ENCODE measurements at regions not wholly inside any gene's neighbourhood (a gene's known extent, or its start where the extent isn't known, plus 50 kb on each side); places are given as distances from the start of the nearest gene placed in this dataset.
A peak's percentile ranks its signal among the peaks of the same experiment; 100 is the strongest.
"Not testable (repeated sequence)": the region's sequence is repeated elsewhere in the genome, so short reads cannot be mapped to it uniquely, and the experiment has no call there.

DNA sequence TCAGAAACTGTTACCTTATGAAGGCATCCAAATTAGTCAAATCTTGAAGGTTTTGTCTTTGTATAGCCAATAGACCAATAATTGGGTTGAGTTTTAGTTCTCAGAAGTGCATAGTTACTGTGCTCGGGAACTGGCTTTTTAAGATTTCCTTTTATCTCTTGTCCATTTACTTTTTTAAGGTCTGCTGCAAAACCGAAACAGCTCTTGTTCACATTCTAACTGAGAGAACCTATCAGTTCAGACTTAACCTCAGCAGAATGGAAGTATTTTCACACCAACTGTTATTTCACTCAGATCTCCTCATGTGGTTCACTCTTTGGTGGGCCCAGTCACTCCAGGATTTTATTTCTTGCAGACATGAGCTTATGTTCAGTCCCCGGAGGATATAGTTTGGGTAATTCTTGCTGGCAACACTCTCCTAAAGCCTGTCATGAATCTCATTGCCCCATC is 55.5 kb downstream of the TPBG start:
- no peak for DNase-seq

DNA sequence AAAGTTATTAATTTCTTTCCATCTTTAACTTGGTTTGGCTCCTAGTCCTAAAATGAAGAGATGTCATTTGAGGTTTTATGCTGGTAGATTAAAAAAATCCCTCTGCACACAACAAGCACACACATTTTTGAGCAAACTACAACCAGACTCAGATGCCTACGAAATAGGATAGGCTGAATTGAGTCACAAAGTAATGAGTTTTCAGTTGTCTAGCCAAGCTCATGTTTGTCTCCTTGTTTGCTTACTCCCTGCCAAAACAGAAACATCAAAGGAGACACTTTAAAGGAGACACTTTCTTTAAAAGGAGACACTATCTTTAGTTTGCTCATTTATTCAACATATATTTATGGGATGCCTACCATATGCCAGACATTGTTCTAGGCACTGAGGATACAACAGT is 56.2 kb downstream of the TPBG start:
- no peak for DNase-seq

GRCh38 chr6:82430611-82431010 is 67.0 kb downstream of the TPBG start:
- DNase-seq: no peak

GRCh38 chr6:82436740-82437139 is 73.1 kb downstream of the TPBG start:
- no peak for DNase-seq

GRCh38 chr6:82437701-82438100 is 74.1 kb downstream of the TPBG start:
- no peak for DNase-seq

- DNase-seq: no peak
These were observed 77.6 kb downstream of the TPBG start for GRCh38 chr6:82441047-82441855.

- no peak for DNase-seq
These were observed 78.6 kb downstream of the TPBG start for GRCh38 chr6:82442061-82442719.

GRCh38 chr6:82458147-82458546 is 94.5 kb downstream of the TPBG start:
- DNase-seq: no peak

DNA sequence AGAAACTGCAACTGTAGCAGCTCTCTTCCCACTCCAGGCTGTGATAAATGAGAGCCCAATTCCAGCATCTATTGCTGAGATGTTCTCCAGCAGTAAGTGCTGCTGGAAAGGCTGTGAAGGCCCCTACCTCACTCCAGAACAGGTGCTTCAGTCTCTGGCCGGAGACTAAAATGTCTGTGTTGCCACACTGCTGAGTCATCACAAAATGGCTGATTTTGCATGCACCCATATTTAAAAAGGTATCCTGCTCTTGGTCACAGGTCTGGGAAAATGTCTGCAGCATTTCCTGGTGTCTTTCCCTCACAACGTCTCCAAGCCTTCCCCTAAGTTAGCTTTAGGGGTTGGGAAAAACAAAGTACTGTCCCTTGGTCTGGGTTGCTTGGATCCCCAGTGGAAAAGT is 95.1 kb downstream of the TPBG start:
- no peak for DNase-seq

- DNase-seq: no peak
These were observed 97.9 kb downstream of the TPBG start for GRCh38 chr6:82461536-82461935.

DNA sequence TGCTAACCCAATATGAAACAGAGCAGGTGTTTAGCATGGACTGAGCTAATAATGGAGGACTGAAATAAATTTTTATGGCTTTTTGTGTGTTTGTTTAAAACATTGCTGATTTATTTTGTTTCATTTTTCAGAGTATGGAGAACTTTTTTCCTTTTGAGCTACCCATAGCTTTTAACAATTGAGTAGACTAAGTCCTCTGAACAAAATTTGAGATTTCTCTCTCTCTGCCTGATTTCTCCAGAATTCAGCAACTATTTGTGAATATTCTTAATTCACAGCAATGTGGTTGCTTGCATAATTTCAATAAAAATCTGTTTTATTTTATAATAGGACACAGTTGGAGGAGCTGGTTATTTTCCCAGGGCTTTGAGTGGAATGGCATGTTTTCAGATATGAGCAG is 103.7 kb downstream of the TPBG start:
- DNase-seq: no peak

GRCh38 chr6:82470123-82470522 is 106.5 kb downstream of the TPBG start:
- not testable (repeated sequence) for DNase-seq

- not testable (repeated sequence) for DNase-seq
These were observed 111.5 kb downstream of the TPBG start for GRCh38 chr6:82475106-82475505.

DNA sequence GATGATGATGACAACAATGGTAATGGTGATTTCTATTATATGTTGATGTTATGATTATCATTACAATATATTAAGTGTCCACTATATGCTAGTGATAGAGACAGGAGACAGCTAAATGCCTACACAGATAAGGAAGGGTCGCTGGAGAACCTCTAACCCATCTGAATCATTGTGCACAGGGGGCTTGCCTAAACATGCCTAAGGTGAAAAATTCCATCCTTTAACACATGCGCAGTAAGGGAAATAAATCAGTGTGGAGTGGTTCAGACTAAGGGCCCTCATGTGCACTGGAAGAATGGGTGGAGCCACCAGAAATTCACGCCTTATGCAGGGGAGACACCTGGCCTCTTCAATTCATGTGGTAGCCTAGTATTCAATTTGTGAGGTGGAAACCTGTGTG is 120.4 kb downstream of the TPBG start:
- no peak for DNase-seq

DNA sequence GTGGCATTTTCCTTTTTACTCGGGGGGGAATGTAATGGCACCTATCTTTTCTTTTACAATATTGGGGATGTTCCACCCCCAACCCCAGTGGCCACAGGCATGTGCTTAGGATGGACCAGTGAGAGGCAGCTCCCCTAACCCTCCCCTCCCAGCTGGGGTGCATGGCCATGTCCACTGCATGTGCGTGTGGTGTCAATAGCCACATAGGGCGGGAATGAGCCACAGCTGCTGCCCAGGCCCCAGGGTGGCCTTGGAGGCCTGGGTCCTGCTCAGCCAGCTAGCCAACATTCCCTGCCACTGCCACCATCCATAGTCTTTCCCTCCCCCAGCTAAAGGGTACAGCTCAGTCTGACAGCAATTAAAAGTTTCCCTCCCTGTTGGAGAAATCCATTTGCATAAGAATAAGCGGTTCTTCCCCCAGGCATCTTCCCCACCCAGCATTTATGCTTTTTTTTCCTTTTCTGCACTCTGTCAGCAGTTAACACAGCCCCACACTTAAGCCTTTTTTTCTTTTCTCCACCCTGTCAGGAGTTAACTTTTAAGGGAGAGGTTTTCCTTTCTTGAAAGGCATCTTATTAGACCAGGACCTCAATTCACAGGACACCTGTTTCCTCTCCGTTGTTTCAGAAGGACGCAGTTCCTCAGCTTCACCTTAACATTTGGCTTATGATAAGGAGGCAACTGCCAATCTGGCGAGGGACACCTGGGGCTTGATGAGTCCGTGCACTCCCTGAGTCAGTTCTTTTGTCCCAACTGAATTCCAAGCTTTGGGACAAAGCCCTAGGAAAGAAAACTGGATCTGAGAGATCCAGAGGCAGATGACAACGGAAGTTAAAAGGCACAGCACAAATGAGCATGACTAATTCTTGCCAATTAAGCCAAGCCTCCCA is 121.4 kb downstream of the TPBG start:
- no peak for DNase-seq

DNA sequence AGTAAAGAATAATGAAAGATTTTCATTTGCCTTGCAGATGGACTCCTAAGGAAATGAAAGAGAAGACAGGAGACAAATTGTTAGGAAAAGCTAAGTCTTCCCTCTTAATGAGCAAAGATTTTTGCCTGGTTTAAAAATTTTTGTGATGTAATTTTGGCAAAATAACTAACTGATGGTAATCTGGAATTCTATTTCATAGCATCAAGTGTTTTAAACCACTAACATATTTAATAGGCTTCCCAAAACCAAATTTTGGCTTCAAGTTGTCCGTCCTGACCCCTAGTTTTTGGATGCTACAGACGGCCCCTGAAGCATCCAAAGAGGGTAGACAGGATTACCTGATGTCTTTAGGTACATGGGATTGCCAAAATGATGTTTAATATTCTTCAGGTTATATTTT is 124.3 kb downstream of the TPBG start:
- DNase-seq: no peak

DNA sequence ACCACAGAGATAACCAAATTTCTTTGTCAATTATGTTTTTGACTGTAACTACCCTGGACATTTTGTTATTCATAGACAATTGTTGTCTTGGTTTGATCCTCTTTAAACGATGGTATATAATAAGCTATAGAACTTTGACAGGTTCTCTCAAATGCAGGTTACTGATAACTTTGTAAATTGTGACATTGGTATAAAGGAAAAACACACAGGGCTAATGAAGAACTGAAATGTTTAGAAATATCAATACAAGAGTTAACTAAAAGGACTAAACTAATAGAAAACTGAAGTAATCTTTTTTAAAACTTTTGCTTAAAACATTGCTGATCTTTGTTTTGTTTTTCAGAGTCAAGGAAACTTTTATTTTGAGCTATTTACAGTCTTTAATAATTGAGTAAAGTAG is 124.8 kb downstream of the TPBG start:
- DNase-seq: no peak

GRCh38 chr6:82492134-82492533 is 128.5 kb downstream of the TPBG start:
- DNase-seq: peak; percentile 12 to 39

DNA sequence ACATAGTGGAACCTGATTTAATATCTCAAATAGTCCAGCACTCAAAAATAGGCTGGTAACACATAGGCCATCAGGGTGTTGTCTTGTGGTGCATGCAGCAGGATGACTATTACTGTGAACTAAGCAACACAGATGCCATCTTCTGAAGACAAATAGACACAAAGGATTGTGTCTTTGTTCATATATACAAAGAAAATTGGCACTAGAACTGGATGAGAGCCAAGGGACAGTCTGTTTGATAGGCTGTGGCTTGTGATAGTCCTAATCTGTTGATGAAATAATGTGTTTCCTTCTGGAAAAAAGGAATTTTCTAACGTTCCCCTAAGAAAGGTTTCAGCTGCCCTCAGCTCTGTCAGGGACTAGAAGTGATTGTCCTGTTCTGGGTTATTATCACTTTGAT is 129.8 kb downstream of the TPBG start:
- DNase-seq: peak; percentile 43 to 58

DNA sequence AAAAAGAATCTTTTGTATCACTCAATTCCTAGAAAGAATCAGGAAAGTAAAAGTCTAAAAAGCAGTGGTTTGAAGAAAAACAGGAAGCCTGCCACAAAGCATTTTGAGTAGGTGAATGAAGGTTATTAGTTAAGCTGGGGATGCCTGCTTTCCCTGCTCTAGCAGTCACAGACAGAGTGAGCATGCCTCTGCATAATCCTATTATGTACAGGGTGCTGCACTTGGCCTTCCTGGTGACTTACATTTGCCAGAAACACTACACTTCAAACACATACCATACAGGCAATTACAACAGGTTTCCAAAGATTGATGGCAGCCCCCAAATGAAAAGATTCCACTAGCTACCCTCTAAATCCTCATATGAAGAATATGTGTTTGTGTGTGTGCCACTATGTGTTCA is 130.8 kb downstream of the TPBG start:
- DNase-seq: no peak

- DNase-seq: not testable (repeated sequence)
These were observed 138.3 kb downstream of the TPBG start for GRCh38 chr6:82501901-82502300.

DNA sequence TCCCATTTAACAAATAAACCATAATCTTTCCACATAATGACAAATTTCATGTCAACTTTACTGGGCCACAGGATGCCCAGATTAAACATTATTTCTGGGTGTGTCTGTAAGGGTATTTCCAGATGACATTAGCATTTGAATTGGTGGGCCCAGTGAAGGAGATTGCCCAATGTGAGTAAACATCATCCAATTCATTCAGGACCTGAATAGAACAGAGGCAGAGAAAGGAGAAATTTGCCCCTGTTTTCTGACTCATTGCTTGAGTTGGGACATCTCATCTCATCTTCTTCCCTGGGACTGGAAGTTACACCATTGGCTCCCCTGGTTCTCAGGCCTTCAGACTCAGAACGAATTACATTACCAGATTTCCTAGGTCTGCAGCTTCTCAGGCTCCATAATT is 142.9 kb downstream of the TPBG start:
- no peak for DNase-seq

GRCh38 chr6:82507112-82507511 is 143.5 kb downstream of the TPBG start:
- DNase-seq: no peak

GRCh38 chr6:82511546-82511945 is 147.9 kb downstream of the TPBG start:
- DNase-seq: no peak

Measured in NCI-H1930 (cell line).